NCI-H510A (cell line): ENCODE measurements at regions not wholly inside any gene's neighbourhood (a gene's known extent, or its start where the extent isn't known, plus 50 kb on each side); places are given as distances from the start of the nearest gene placed in this dataset.

Experiments used
- DNase-seq: peaks from one replicate; lab custom pipeline; 2025; lab: John Stamatoyannopoulos, UW

GRCh38 chr7:26600411-26600810 is 264.0 kb downstream of the SKAP2 start:
- no peak for DNase-seq

- DNase-seq, result no peak
Measured at GRCh38 chr7:26603631-26604030, 260.8 kb downstream of the SKAP2 start.

- DNase-seq, result no peak
Measured at GRCh38 chr7:26608402-26608801, 256.0 kb downstream of the SKAP2 start.

GRCh38 chr7:26609082-26609481 is 255.3 kb downstream of the SKAP2 start:
- no peak for DNase-seq

- DNase-seq, result no peak
Measured at GRCh38 chr7:26609532-26609931, 254.9 kb downstream of the SKAP2 start.

DNA sequence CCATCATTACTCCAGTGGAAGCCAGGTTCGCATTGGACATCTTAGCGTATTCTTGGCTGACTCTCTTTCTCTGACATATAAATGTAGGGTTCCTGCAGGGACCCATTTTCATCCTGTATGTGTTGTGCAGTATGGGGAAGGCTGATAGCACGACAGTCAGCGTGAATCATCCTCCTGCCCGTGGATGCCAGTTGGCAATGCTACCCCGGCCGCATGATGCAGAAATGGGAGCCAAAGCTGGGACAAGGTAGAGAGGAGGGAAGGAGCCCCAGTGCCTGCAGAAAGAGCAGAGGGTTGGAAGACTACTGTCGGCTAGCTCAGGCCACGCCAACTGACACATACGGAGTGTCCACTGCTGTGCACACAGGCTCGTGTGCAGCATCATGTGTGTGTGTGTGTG is 251.6 kb downstream of the SKAP2 start:
- no peak for DNase-seq

DNA sequence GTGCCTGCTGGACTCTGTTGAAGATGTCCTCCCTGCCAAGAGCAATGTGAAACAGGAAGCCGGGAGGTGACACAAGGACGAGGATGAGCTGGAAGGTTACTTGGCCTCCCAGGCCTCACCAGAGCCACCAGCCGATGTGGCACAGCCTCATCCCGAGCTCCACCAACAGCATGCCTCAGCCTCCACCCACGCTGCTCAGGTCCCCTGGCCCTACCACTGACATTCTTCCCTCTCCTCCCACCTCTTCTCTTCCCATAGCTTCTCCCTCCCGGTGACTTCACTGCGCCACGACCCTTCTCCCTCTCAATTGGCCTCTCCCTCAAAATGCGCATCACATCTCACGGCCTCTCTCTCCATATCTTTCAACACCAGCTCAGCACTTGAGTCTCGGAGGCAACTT is 249.9 kb downstream of the SKAP2 start:
- no peak for DNase-seq

DNA sequence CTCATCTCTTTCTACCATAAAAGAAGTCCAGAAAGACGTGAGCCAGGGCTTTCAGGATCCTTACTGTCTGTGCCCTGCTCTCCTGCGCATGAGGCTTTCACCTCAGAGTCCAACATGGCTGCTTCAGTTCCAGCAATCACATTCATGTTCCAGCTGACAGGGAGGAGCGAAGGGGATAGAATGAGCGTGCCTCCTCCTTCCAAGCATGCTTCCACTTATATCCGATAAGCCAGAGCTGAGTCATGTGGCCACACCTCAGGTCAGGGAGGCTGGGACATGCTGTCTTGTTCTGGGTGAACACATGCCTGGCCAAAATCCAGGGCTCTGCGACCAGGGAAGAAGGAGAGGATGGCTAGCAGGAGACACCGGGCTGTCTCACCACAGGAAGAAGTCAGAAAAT is 248.2 kb downstream of the SKAP2 start:
- no peak for DNase-seq

- DNase-seq, result no peak
Measured at GRCh38 chr7:26617066-26617465, 247.3 kb downstream of the SKAP2 start.
